ENCODE measurements at regions not wholly inside any gene's neighbourhood (a gene's known extent, or its start where the extent isn't known, plus 50 kb on each side); places are given as distances from the start of the nearest gene placed in this dataset.

DNA sequence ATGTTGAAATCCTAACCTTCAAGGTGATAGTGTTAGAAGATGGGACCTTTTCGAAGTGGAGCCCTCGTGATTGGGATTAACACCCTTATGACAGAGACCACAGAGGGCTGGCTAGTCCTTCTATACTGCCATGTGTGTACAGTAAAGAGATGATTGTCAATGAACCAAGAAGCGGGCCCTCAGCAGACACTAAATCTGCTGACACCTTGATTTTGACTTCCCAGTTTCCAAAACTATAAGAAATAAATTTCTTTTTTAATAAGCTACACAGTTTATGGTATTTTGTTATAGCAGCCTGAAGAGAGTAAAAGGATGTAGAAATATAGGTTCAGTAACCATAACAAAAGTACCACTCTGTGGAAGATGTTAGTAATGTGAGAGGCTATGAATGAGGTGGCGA lies 419.0 kb upstream of the NUDT12 start:
- TF ChIP-seq, protein P1, sequence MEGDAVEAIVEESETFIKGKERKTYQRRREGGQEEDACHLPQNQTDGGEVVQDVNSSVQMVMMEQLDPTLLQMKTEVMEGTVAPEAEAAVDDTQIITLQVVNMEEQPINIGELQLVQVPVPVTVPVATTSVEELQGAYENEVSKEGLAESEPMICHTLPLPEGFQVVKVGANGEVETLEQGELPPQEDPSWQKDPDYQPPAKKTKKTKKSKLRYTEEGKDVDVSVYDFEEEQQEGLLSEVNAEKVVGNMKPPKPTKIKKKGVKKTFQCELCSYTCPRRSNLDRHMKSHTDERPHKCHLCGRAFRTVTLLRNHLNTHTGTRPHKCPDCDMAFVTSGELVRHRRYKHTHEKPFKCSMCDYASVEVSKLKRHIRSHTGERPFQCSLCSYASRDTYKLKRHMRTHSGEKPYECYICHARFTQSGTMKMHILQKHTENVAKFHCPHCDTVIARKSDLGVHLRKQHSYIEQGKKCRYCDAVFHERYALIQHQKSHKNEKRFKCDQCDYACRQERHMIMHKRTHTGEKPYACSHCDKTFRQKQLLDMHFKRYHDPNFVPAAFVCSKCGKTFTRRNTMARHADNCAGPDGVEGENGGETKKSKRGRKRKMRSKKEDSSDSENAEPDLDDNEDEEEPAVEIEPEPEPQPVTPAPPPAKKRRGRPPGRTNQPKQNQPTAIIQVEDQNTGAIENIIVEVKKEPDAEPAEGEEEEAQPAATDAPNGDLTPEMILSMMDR (IDR thresholded peaks at IDR 0.05; ENCODE audit: low read length), result no peak
- TF ChIP-seq EZH2 (IDR thresholded peaks at IDR 0.05; ENCODE audit: borderline replicate concordance, low read length), result no peak
